ENCODE measurements at regions not wholly inside any gene's neighbourhood (a gene's known extent, or its start where the extent isn't known, plus 50 kb on each side); places are given as distances from the start of the nearest gene placed in this dataset.

- Histone ChIP-seq H3K9me3 (ENCODE audit: low read depth) (no peaks in the 10 kb centered on the region), H3K4me2 (ENCODE audit: unreplicated experiment) (no peak overlapping the region), H3K79me2 (ENCODE audit: insufficient read depth) (no peaks in the 10 kb centered on the region), H2AFZ (no peak overlapping the region), H3K4me1 (ENCODE audit: insufficient read depth) (no peaks in the 10 kb centered on the region), H3K4me3 (no peak overlapping the region), H3K27ac (no peak overlapping the region), H3K9me2 (ENCODE audit: insufficient read depth) (no peaks in the 10 kb centered on the region), H3K9ac (no peak overlapping the region), H3K27me3 (replicated peaks; ENCODE audit: insufficient read depth) (no peaks in the 10 kb centered on the region), H3F3A (ENCODE audit: insufficient read depth) (no peaks in the 10 kb centered on the region), H4K20me1 (ENCODE audit: insufficient read depth) (no peaks in the 10 kb centered on the region), H3K36me3 (ENCODE audit: low read depth) (no peaks in the 10 kb centered on the region)
- in situ Hi-C loops (cut with MboI), result no loop called here
- no peak for TF ChIP-seq EZH2phosphoT487 (IDR thresholded peaks at IDR 0.05; ENCODE audit: insufficient read depth, low read depth)
- TF ChIP-seq EZH2 (IDR thresholded peaks at IDR 0.05; ENCODE audit: insufficient read depth, poor library complexity, severe bottlenecking), result no peak
- WGBS, 2 experiments (ENCODE audit: low coverage in 1 of 2, low lambda C conversion rate in 2 of 2, missing lambda C conversion rate in 2 of 2), result 82 to 90% methylated on average over 3 of the region's 3 CpGs
- DNase-seq, result no peak
Measured at GRCh38 chr21:27451116-27451515, 484.2 kb upstream of the ADAMTS5 start.

GRCh38 chr21:27450216-27450615 is 483.3 kb upstream of the ADAMTS5 start:
- Histone ChIP-seq H3K9ac (no peak overlapping the region), H2AFZ (no peak overlapping the region), H3K4me3 (no peak overlapping the region), H3K27ac (no peak overlapping the region), H3K27me3 (replicated peaks; ENCODE audit: insufficient read depth) (no peaks in the 10 kb centered on the region), H3K4me2 (ENCODE audit: unreplicated experiment) (no peak overlapping the region), H3K9me2 (ENCODE audit: insufficient read depth) (no peaks in the 10 kb centered on the region), H4K20me1 (ENCODE audit: insufficient read depth) (no peaks in the 10 kb centered on the region), H3K36me3 (ENCODE audit: low read depth) (no peaks in the 10 kb centered on the region), H3F3A (ENCODE audit: insufficient read depth) (no peaks in the 10 kb centered on the region), H3K79me2 (ENCODE audit: insufficient read depth) (no peaks in the 10 kb centered on the region), H3K9me3 (ENCODE audit: low read depth) (no peaks in the 10 kb centered on the region), H3K4me1 (ENCODE audit: insufficient read depth) (no peaks in the 10 kb centered on the region)
- DNase-seq, result no peak
- WGBS, 2 experiments (ENCODE audit: low coverage in 1 of 2, low lambda C conversion rate in 2 of 2, missing lambda C conversion rate in 2 of 2), result 35 to 41% methylated on average over 3 of the region's 3 CpGs
- in situ Hi-C loops (cut with MboI), result no loop called here
- TF ChIP-seq EZH2 (IDR thresholded peaks at IDR 0.05; ENCODE audit: insufficient read depth, poor library complexity, severe bottlenecking) (no peak), EZH2phosphoT487 (IDR thresholded peaks at IDR 0.05; ENCODE audit: insufficient read depth, low read depth) (no peak)

- Histone ChIP-seq H3F3A (ENCODE audit: insufficient read depth) (no peaks in the 10 kb centered on the region), H3K4me3 (no peak overlapping the region), H3K9me2 (ENCODE audit: insufficient read depth) (no peaks in the 10 kb centered on the region), H3K4me2 (ENCODE audit: unreplicated experiment) (no peak overlapping the region), H3K27me3 (replicated peaks; ENCODE audit: insufficient read depth) (no peaks in the 10 kb centered on the region), H2AFZ (no peak overlapping the region), H3K9ac (no peak overlapping the region), H3K9me3 (ENCODE audit: low read depth) (no peaks in the 10 kb centered on the region), H3K4me1 (ENCODE audit: insufficient read depth) (no peaks in the 10 kb centered on the region), H3K79me2 (ENCODE audit: insufficient read depth) (no peaks in the 10 kb centered on the region), H3K27ac (no peak overlapping the region), H4K20me1 (ENCODE audit: insufficient read depth) (no peaks in the 10 kb centered on the region), H3K36me3 (ENCODE audit: low read depth) (no peaks in the 10 kb centered on the region)
- no peak for DNase-seq
- in situ Hi-C loops (cut with MboI), result no loop called here
- TF ChIP-seq EZH2phosphoT487 (IDR thresholded peaks at IDR 0.05; ENCODE audit: insufficient read depth, low read depth) (no peak), EZH2 (IDR thresholded peaks at IDR 0.05; ENCODE audit: insufficient read depth, poor library complexity, severe bottlenecking) (no peak)
- 71 to 75% methylated on average over 7 of the region's 7 CpGs for WGBS, 2 experiments (ENCODE audit: low coverage in 1 of 2, low lambda C conversion rate in 2 of 2, missing lambda C conversion rate in 2 of 2)
Measured at GRCh38 chr21:27448960-27449359, 482.1 kb upstream of the ADAMTS5 start.

DNA sequence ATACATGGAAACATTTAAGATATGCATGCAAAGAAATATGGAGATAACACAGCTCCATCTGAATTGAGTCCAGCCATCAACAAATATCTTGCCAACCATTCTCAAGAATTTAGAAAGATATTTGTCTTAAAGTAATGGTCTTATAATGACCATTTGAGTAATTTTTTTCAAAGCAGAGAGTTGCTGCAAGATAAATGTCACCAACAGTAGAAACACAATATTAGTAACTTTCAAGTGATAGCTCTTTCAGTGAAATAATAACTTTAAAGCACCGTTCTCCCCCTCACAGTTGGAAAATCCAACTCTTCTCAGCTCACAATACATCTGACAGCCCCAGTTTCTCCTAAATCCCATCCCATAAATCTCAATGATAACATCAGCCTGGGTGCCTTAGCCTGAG is 481.0 kb upstream of the ADAMTS5 start:
- Histone ChIP-seq H3K9ac (no peak overlapping the region), H3K36me3 (ENCODE audit: low read depth) (no peaks in the 10 kb centered on the region), H3K9me3 (ENCODE audit: low read depth) (no peaks in the 10 kb centered on the region), H3K27ac (no peak overlapping the region), H3K4me3 (no peak overlapping the region), H3K9me2 (ENCODE audit: insufficient read depth) (no peaks in the 10 kb centered on the region), H3K4me1 (ENCODE audit: insufficient read depth) (no peaks in the 10 kb centered on the region), H3K79me2 (ENCODE audit: insufficient read depth) (no peaks in the 10 kb centered on the region), H3F3A (ENCODE audit: insufficient read depth) (no peaks in the 10 kb centered on the region), H3K27me3 (replicated peaks; ENCODE audit: insufficient read depth) (no peaks in the 10 kb centered on the region), H2AFZ (no peak overlapping the region), H3K4me2 (ENCODE audit: unreplicated experiment) (no peak overlapping the region), H4K20me1 (ENCODE audit: insufficient read depth) (no peaks in the 10 kb centered on the region)
- in situ Hi-C loops (cut with MboI), result no loop called here
- TF ChIP-seq EZH2phosphoT487 (IDR thresholded peaks at IDR 0.05; ENCODE audit: insufficient read depth, low read depth) (no peak), EZH2 (IDR thresholded peaks at IDR 0.05; ENCODE audit: insufficient read depth, poor library complexity, severe bottlenecking) (no peak)
- DNase-seq, result no peak
- 83 to 90% methylated on average over 1 of the region's 1 CpG for whole genome bisulfite sequencing, 2 experiments (ENCODE audit: low coverage in 1 of 2, low lambda C conversion rate in 2 of 2, missing lambda C conversion rate in 2 of 2)

Measured in GM23248 (cell line).